ENCODE measurements at regions not wholly inside any gene's neighbourhood (a gene's known extent, or its start where the extent isn't known, plus 50 kb on each side); places are given as distances from the start of the nearest gene placed in this dataset.

GRCh38 chr5:124550731-124551130 is 195.7 kb downstream of the ZNF608 start:
- TF ChIP-seq EP300 (IDR thresholded peaks at IDR 0.05; ENCODE audit: borderline replicate concordance in 1 of 2, low read depth in 2 of 2, low read length in 2 of 2) (no peak), ZNF274 (IDR thresholded peaks at IDR 0.05; ENCODE audit: borderline replicate concordance, extremely low read depth, low read length) (no peak), CTCF (IDR thresholded peaks at IDR 0.05; ENCODE audit: control extremely low read depth in 1 of 3, insufficient read depth in 1 of 3, low read depth in 1 of 3, low read length in 3 of 3) (no peak)

Data from H1 (cell line).